Fibroblast of peridontal ligament (primary cell): ENCODE measurements at regions not wholly inside any gene's neighbourhood (a gene's known extent, or its start where the extent isn't known, plus 50 kb on each side); places are given as distances from the start of the nearest gene placed in this dataset.

Experiments used
- DNase-seq: peaks from one replicate; pipeline ENCODE4 v3.0.0-alpha.2; 2010; ENCODE audit errors: extremely low read depth

DNA sequence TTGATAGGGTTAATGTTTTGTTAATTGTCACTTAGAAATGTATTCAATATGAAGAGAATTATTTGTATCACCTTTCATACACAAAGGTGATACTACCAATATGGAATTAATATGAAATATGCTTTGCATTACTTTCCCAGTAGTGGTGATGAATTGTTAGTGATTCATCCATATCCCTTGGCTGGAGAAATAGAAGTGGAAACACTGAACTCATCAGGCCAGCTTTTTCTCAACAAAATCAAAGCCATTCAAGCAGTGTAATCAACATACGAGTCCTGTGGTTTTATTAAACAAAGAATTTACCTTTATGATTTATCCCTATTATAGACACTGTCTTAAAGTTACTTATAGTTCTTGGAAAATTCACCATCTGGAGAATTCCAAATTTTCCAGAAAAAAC, 264.0 kb upstream of the MEF2C start:
- peak; percentile 49 for DNase-seq

DNA sequence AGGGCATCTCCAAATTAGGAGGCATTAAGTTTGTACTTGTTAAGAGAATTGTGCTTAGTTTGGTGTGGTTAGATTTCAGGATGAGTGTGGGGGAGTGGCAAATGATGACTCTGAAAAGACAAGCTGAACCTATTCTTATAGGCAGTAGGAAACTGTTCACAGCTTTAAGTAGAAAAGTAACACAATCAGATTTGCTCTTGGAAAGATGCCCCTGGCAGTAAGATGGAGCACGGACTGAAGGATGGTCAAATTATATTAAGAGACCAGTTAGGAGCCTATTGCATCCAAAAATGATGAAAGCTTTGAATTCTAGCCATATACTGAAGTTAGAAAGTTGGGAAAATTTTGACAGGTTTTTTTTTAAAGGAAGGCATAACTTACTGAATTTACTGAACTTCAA, 254.2 kb upstream of the MEF2C start:
- no peak for DNase-seq

DNA sequence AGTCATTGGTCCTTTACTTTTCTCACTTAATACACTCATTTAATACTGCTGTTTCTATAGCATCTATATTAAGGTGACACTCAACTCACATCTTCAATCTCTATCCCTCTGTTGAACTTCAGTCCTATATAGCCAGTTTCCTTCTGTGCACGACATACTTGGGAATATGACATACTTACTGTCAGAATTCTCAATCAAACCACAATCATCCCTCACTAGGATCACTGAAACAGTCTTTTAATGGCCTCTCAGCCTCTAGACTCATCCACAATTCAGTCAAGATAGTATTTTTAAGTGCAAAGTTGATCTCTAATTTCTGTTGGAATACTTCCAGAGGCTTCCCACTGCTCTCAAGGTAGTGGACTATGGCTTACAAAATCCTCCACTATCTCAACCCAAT, 251.0 kb upstream of the MEF2C start:
- DNase-seq: no peak

DNA sequence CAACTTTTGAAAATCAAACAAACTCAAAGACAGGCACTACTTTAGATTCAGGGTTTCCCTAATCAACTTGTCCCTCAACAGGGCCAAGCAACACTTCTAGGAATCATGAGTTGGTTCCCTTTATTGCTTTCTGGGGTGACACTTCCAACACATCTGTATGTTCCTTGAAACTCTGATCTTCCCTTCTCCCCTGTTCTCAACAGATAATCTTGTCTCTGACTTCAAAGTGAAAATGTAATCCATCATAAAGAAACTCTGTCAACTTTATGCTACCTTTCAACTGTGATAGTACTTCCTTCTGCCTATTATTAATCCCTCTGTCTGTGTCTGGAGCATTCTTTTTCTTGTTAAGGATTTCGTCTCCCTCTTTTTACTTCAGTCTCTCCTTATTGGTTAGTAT, 250.1 kb upstream of the MEF2C start:
- DNase-seq: no peak

DNA sequence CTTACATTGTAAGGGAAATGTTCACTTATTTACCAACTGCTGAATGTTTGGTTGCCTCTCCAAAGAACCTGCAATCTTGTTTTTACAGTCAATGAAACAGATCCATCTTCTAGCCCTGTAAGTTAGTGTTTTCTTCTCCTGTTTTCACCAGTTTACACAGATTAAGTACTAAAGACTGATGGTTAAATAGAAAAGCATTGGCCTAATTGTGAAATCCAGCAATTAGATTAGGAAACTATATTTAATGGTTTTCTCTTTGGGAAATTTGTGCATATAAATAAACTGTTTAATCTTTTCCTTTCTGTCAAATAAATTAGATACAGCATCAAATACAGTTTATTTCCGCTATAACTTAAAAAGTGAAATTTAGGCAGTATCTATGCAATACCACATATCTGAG, 247.9 kb upstream of the MEF2C start:
- no peak for DNase-seq

DNA sequence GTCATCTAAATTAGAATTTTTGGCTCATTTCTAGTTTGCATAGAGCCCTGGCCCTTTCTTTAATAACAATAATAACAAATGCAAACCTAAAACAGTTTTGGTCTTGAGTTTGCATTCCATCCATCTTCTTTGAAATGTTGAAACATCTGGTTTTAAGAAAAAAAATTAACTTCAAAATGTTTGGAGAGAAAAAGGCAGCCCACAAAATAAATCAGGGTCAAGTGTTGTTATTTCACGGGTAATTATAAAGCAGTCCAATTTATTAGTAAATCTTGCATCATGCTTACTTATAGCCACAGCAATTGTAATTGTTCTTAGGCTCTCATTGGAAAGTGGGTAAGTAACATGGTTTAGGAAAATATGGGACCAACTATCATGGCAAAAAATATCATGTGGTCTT, 247.0 kb upstream of the MEF2C start:
- peak; percentile 11 for DNase-seq

DNA sequence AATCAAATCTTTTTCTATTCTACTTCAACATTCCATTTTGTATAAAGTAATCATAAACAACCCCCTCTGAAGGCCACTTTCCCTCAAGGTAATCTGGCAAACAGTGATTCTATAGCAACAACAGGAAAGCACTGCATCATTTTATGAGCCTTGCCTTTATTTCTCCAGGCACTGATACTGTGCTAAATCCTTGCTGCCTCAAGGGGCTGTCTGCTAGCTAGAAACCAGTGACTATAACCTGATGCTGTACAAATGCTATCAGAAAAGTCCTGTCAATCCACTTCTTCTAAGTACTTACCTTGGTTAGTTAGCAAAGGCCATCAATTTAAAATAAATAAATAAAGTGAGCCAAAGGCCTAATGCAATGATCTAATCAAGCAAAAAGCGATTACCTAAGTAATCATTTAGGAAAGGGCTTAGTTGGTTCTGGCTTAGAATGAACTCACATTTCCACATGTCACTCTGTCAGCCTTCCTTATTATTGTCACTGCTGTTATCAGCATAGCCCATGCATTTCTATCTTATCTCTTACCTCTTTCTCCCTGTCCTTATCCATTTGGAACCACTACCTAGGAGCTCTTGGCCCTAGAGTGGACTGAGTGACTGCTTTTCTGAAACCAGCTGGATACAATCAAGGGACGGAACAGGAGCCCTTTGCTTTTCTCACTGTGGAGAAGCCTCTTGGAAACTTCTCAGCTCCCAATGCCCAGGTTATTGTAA, 246.1 kb upstream of the MEF2C start:
- DNase-seq: no peak

DNA sequence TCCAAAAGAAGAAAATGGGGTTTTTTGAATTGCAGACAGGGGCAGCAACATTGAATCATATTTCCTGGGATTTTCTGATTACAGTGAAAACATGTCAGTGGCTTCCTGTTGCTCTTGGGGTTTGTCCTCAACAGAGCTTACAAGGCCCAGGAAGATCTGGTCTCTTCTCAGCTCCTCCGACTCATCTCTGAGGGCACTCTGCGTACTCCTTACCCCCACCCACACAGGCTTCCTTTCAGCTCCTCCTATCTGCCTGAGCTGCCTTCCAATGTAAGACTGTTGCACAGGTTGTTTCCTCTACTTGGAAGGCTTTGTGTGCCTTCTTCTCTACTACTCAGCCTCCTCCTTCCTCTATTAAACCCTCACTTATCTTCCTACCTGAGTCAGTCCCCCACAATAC, 245.1 kb upstream of the MEF2C start:
- DNase-seq: no peak

DNA sequence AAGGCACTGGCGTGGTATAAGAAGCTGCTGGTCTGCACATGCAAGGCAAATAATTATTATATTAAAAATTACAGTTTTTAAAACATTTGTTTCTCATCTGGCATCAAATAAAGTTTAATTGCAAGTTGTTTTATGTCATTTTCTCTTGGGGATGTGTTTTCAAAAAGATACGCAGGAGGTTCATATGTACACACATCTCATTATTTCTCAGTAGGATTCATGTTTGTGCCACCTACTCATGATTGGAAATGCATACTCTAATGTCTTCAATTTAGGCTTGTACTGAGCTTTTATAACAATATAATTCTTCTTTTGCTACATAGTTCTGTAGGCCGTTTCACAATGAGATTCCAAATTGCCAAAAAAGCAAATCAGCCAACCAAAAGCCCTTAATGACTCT, 244.2 kb upstream of the MEF2C start:
- no peak for DNase-seq

DNA sequence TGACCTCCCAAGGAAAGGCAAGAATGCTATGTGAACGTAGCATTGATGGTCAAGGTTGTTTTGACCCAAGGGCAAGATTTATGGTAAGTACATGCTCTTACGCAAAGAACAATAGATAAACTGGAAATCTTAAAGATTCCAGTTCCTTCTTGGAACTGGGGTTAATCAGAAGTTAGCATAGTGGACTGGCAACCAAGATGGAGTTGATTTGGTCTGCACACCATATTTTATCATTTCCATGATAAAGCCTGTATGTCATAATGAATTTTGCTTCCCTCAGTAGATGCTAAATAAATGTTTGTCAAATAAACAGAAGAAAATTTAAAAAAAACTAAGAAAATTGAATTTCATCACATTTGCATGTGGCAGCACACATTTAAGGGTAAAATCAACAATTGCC, 242.4 kb upstream of the MEF2C start:
- no peak for DNase-seq

DNA sequence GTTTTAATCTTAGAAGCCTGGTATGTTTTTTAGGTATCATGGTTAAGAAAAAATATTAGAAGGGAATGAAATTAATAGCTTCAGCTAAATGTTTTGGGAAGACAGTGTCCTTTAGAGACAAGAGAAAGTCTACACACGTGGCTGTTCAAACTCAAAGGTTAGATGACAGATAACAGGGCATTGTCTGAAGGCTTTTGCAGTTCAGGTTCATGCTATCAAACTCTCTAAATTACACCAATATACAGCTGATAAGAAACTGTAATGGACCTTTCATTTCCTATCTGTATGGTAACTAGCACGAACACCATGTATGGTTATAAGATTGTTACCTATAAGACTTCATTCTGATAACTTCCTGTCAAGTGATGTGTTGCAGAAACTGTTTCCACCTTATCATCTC, 240.6 kb upstream of the MEF2C start:
- no peak for DNase-seq

DNA sequence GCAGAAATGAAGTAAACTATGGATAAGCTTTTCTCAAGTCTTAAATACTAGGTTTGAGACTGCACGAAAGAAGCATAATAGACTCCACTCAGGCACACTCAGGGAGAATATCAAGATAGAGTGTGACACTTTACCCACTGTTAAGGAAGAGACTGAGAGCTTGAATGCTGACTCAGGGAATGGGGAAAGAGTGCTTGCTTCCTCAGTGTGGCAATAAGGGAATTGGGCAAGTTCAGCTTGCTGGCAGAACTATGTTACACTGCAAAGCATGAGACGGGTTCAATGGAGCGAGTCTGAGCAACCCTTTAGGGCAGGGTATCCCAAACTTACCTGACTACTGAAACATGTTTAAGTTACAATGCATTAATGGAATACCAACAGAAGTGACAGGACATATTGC, 237.7 kb upstream of the MEF2C start:
- DNase-seq: peak; percentile 35

DNA sequence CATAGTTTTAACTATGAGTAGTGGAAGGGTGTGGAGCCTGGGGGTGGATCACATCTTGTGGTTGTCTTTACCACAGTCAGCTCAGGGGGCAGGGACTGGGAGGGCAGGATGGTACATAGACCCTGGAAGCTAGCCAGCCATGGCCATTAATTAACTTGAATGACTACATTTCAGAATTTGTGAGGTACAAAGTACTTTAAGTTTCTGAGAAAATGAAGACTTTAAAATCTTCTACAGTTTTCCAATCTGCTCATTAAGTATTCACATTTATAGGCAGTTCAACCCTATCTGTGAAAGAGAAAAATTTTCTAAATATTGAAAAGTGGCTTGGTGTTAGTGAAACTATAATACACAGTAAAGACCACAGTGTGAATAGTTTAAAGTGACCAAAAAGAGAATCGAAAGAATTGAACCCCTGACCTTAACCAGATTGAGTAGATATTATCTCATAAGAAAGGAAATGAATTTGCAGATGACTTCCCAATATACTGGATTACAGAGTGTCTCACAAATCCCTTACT, 234.2 kb upstream of the MEF2C start:
- no peak for DNase-seq

DNA sequence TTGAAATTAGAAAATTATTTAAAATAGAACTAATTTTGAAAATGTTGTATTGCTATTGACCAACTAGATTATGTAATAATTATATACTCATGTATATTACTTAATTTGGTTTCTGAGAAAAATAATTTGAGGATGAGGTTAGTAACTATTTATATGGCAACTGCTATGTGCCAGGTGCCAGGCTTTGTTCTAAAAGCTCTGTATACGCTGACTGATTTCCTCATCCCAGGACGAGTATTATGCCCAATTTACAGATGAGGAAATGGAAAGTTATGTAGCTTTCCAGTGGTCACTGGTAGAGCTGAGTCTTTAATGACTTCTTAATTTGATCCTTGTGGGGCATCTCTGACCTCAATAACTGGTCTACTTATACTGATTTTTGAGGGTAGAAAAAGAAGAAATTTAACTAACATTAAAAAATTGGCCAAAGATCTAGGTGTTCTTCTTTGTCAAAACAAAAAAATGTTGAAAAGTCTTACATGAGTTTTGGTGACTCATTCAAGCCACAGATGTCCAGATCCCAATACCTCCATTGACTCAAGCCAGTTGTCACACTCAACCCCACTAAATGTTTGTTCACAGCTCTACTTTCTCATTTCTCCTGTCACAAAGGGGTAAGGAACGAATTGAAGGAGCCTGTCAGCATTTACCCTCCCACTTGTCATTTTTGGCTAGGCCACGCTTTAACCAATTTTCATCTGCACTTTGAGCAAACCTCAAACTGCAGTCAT, 228.1 kb upstream of the MEF2C start:
- DNase-seq: no peak

DNA sequence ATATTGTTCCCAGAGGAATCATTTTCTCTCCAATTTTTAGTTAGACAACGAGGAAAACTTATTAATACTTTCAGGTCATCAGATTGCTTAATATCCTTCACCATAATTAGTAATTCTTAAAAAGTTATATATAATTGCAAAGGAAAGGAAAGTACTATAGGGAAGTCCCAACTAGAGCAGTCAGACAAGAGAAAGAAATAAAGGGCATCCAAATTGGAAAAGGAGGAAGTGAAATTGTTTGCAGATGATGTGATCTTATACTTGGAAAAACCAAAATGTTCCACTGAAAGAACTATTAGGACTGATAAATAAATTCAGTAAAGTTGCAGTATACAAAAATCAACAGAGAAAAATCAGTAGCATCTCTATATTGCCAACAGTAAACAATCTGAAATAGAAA, 223.5 kb upstream of the MEF2C start:
- DNase-seq: no peak

DNA sequence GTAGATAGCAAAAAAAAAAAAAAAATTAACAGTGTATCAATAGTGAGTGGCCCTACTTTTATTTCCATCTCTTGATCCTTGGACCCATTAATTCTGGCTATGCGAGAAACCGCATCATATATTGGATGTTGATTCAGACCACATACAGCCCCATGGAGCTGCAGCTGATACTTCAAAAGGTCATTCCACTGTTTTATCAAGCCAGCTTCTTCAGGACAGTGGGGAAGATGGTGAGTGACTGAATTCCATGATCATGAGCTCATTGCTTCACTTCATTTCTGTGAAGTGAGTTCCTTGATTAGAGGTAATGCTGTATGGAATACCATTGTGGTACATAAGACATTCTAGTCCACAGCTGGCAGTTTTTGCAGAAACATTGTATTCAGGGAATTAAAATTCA, 222.9 kb upstream of the MEF2C start:
- no peak for DNase-seq

DNA sequence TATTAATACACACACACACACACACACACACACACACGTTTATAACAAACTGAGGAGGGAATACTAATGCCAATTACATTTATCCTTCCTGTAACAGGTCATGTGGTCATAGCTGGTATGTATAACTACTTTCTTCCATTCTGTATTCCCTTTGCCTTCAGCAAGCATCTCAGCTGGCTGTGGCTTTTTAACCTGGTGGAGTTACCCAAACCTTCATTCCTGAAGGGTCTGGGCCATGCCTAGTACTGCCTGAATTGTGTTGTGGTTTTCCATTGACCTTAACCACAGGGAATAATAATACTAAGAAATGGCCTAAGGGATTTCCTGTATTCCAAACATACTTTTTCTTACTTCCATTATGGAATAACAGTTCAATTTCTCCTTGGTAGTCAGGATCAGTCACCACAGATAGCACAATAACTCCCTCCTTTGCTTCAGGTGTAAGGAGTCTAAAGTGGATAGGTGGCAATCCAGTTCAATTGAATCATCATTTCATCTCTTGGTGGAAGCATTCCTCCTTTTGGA, 222.2 kb upstream of the MEF2C start:
- DNase-seq: no peak

DNA sequence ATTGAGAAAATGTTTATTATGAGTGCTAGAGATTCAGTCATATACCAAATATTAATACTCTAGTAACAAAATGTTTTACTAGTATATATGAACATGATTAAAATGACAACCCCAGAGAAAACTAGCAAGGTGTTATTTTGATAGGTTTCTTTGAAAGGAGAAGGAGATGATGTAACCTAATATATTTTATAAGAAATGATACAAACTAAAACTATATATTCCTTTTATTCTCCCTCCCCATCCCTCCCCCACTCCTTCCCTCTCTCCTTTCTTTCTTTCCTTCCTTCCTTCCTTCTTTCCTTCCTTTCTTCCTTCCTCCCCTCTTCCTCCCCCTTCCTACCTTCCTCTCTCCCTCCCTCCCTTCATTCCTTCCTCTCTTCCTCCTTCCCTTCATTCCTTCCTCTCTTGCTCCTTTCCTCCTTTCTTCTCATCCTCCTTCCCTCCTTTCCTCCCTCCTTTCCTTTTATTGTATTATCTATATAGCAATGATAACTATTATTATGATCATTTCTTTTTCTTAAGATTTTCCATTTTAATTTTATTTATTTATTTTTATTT, 215.3 kb upstream of the MEF2C start:
- DNase-seq: no peak

DNA sequence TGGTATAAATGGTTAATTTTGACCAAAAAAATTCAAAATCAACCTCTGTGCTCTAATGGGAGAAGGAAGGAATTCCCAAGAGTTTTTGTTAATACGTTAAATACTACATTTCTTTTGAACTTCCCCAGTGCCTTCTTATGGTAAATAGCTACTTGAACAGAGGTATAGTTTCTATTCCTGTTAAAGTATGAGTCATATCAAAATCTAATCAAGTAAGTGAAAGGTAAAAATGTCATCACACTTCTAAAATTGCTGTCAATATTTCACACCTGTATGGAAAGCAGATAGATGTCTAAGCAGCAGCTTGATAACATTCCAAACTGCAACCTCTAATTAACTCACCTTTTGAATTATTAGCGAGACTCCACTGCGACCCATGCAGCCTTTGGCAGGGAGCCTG, 214.1 kb upstream of the MEF2C start:
- DNase-seq: no peak

DNA sequence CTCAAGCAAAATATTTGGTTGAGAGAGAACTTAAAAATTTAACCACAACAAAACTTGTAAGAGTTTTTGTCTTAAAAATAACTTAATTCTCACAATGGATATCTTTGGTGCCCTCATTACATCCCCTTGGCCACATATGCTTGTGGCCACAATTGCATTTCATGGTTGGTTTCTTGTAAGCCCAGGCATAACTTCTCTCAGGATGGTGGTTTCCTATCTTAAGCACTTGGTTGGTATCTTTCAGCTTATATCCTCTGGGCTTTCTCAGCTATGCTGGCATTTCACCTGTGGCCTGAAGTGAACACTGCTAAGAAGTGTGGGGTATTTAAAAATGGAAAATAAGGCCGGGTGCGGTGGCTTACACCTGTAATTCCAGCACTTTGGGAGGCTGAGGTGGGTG, 212.4 kb upstream of the MEF2C start:
- no peak for DNase-seq

DNA sequence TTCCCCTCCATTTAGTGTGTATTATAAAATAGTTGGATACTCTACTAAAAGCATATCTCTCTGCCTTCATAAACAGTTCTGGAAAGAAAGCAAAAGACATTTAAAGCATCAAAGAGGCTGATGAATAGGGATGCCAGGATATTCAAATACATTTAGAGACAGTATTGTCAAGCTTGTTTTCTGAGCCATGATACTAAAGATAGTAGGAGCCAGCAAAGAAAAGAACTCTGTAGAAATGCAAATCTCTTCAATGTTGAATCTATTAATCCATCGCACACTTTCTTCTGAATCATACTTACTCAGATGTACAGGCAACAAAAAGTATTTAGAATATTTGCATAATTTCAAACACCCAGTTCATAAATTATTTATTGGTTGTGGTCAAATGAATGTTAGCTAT, 207.1 kb upstream of the MEF2C start:
- no peak for DNase-seq

DNA sequence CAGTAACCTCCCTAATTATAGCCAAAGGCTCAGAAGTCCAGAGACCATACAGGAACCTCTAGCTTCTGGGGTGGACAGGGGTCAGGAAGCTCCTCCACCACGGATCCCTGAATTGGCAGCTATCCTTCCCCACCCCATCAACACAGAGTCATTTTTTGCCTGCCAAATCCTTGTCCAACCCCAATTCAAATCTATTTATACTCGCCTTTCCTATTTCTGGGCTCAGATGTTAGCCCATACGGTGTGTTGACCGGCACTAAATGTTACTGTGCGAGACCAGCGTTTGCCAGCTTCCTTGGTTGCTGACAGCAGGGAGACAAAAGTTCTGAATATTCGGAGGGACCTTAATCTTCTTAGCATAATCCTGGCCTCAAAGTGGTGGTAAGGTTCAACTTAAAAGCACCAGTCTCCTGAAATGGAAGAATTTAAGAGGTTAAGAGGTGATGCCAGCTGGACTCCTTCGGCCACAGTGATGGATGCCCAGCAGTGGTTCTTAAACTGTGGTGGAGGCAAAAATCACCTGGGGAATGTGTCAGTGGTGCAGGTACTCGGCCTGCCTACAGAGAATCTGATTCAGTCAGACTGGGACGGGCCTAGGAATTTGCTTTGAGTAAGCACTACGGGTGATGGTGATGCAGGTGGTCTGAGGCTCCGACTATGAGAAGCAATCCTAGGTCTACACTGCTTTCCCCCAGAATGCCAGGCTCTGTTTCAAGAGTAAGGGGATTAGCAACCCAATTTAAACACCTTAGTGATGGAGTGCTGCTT, 204.8 kb upstream of the MEF2C start:
- DNase-seq: no peak
